Gastroesophageal sphincter (tissue), 4 donors: ENCODE measurements at regions not wholly inside any gene's neighbourhood (a gene's known extent, or its start where the extent isn't known, plus 50 kb on each side); places are given as distances from the start of the nearest gene placed in this dataset.

ENCODE experiments used
- ATAC-seq: fragments of 150-250 bp; one replicate; pipeline ENCODE4 v1.9.1; 2016; ENCODE audit warnings: mild to moderate bottlenecking, moderate library complexity
- H3K27ac ChIP-seq, 4 donors: fragments of 200-600 bp; sonication (generic) in 3 of 4; 1 replicate in 3 of 4; 2 replicates in 1 of 4; pipeline ENCODE4 v1.5.1; 2016 to 2019
- H3K27me3 ChIP-seq: fragments of 200-600 bp; sonication (generic); one replicate; pipeline ENCODE4 v1.5.1; 2019
- H3K36me3 ChIP-seq, 2 donors: fragments of 200-600 bp; sonication (generic); one replicate each; pipeline ENCODE4 v1.5.1; 2019; ENCODE audit warnings: control low read depth in 1 of 2
- H3K4me1 ChIP-seq, 3 donors: fragments of 200-600 bp; sonication (generic); 1 replicate in 2 of 3; 2 replicates in 1 of 3; pipeline ENCODE4 v1.5.1; 2016 to 2019; ENCODE audit warnings: control low read depth in 2 of 3
- H3K4me3 ChIP-seq, 2 donors: fragments of 200-600 bp; sonication (generic); one replicate each; pipeline ENCODE4 v1.5.1; 2019; ENCODE audit warnings: mild to moderate bottlenecking in 1 of 2, moderate library complexity in 1 of 2
- H3K9me3 ChIP-seq, 3 donors: fragments of 200-600 bp; sonication (generic); one replicate each; pipeline ENCODE4 v1.5.1; 2017 to 2019; ENCODE audit warnings: control low read depth in 2 of 3
- CTCF ChIP-seq, 4 experiments: fragments of 200-600 bp in 2 of 4; fragments of 450-650 bp in 2 of 4; sonication (generic) in 1 of 4; IDR thresholded peaks; one replicate each; pipeline ENCODE4 v1.5.1; 2017 to 2019; ENCODE audit warnings: antibody characterized with exemption in 4 of 4, mild to moderate bottlenecking in 2 of 4, moderate library complexity in 2 of 4
- EP300 ChIP-seq: sonication (generic); formaldehyde crosslinking; IDR thresholded peaks from one replicate; pipeline ENCODE4 v1.6.1; 2017; ENCODE audit warnings: antibody characterized with exemption, mild to moderate bottlenecking
- POLR2A ChIP-seq, 2 donors: fragments of 450-650 bp; IDR thresholded peaks; one replicate each; pipeline ENCODE4 v1.6.1; 2017; ENCODE audit warnings: antibody characterized with exemption in 2 of 2, mild to moderate bottlenecking in 2 of 2, moderate library complexity in 1 of 2
- POLR2AphosphoS5 ChIP-seq: sonication (generic); formaldehyde crosslinking; IDR thresholded peaks from one replicate; pipeline ENCODE4 v1.6.1; 2017; ENCODE audit warnings: antibody characterized with exemption
- WGBS, 2 donors: methylation state at CpG; one replicate each; pipeline ENCODE4 v1.1.5; 2018; ENCODE audit warnings: low coverage in 1 of 2; 5-methylcytosine and 5-hydroxymethylcytosine counted together

GRCh38 chr10:123549761-123550454 lies 116.2 kb upstream of the GPR26 start:
- Histone ChIP-seq H3K4me3 (no peak overlapping the region), H3K27ac (no peak overlapping the region), H3K36me3 (no peaks in the 10 kb centered on the region), H3K27me3 (peaks cover 68% of the 10 kb centered on the region), H3K4me1 (no peaks in the 10 kb centered on the region), H3K9me3 (peaks cover 0 to 3% (median 0%) of the 10 kb centered on the region in 3 donors)
- no peak for TF ChIP-seq POLR2AphosphoS5
- no peak for TF ChIP-seq POLR2A (IDR thresholded peaks at IDR 0.05)
- TF ChIP-seq EP300 = no peak
- TF ChIP-seq CTCF (IDR thresholded peaks at IDR 0.05) = no peak
- WGBS, 2 donors = 83 to 100% methylated on average over 1 to 6 of the region's 7 CpGs
- no peak for ATAC-seq

- Histone ChIP-seq H3K36me3 (no peaks in the 10 kb centered on the region), H3K27me3 (peaks cover 75% of the 10 kb centered on the region), H3K4me1 (no peaks in the 10 kb centered on the region), H3K9me3 (no peaks in the 10 kb centered on the region), H3K27ac (no peak overlapping the region), H3K4me3 (no peak overlapping the region)
- TF ChIP-seq CTCF (IDR thresholded peaks at IDR 0.05) (no peak), POLR2A (IDR thresholded peaks at IDR 0.05) (no peak), POLR2AphosphoS5 (no peak), EP300 (no peak)
- ATAC-seq = no peak
- 35 to 70% methylated on average over 4 of the region's 9 CpGs for WGBS, 2 donors
These were observed 115.5 kb upstream of the GPR26 start for GRCh38 chr10:123550675-123551096.

GRCh38 chr10:123551259-123551658 lies 114.9 kb upstream of the GPR26 start:
- H3K4me3 ChIP-seq = no peak overlapping the region
- H3K36me3 ChIP-seq = no peaks in the 10 kb centered on the region
- no peaks in the 10 kb centered on the region for H3K9me3 ChIP-seq
- 87 to 100% methylated on average over 1 to 7 of the region's 7 CpGs for WGBS, 2 donors
- ATAC-seq = no peak
- H3K27ac ChIP-seq = no peak overlapping the region
- peaks cover 81% of the 10 kb centered on the region for H3K27me3 ChIP-seq
- no peaks in the 10 kb centered on the region for H3K4me1 ChIP-seq
- TF ChIP-seq EP300 = no peak
- TF ChIP-seq POLR2A (IDR thresholded peaks at IDR 0.05) = no peak
- TF ChIP-seq POLR2AphosphoS5 = no peak
- no peak for TF ChIP-seq CTCF (IDR thresholded peaks at IDR 0.05)

- Histone ChIP-seq H3K9me3 (no peaks in the 10 kb centered on the region), H3K27ac (no peak overlapping the region), H3K36me3 (no peaks in the 10 kb centered on the region), H3K27me3 (peaks cover 83% of the 10 kb centered on the region), H3K4me1 (no peaks in the 10 kb centered on the region), H3K4me3 (no peak overlapping the region)
- 70% methylated on average over 2 of the region's 11 CpGs; no CpG with 5 or more reads in 1 of the 2 donors for WGBS, 2 donors
- ATAC-seq = no peak
- TF ChIP-seq CTCF (IDR thresholded peaks at IDR 0.05) (no peak), EP300 (no peak), POLR2A (IDR thresholded peaks at IDR 0.05) (no peak), POLR2AphosphoS5 (no peak)
These were observed 113.2 kb upstream of the GPR26 start for GRCh38 chr10:123552760-123553554.
